ENCODE measurements at regions not wholly inside any gene's neighbourhood (a gene's known extent, or its start where the extent isn't known, plus 50 kb on each side); places are given as distances from the start of the nearest gene placed in this dataset.
"Not testable (repeated sequence)": the region's sequence is repeated elsewhere in the genome, so short reads cannot be mapped to it uniquely, and the experiment has no call there.

- no peak for DNase-seq
Measured at GRCh38 chr4:72938516-72938915, 131.0 kb downstream of the COX18 start.

- no peak for DNase-seq
Measured at GRCh38 chr4:72935462-72935861, 134.1 kb downstream of the COX18 start.

GRCh38 chr4:72933029-72933428 is 136.5 kb downstream of the COX18 start:
- DNase-seq = no peak

GRCh38 chr4:72931346-72931745 is 138.2 kb downstream of the COX18 start:
- DNase-seq = no peak

- not testable (repeated sequence) for DNase-seq
Measured at GRCh38 chr4:72929596-72930274, 139.8 kb downstream of the COX18 start.

GRCh38 chr4:72924814-72925213 is 144.7 kb downstream of the COX18 start:
- no peak for DNase-seq

- no peak for DNase-seq
Measured at GRCh38 chr4:72919937-72920336, 149.6 kb downstream of the COX18 start.

GRCh38 chr4:72919464-72919863 is 150.1 kb downstream of the COX18 start:
- DNase-seq = no peak

- no peak for DNase-seq
Measured at GRCh38 chr4:72918362-72918761, 151.2 kb downstream of the COX18 start.

- no peak for DNase-seq
Measured at GRCh38 chr4:72911316-72911715, 158.2 kb downstream of the COX18 start.

- DNase-seq = no peak
Measured at GRCh38 chr4:72909461-72909860, 160.1 kb downstream of the COX18 start.

GRCh38 chr4:72902354-72902753 is 167.2 kb downstream of the COX18 start:
- no peak for DNase-seq

GRCh38 chr4:72901553-72901952 is 168.0 kb downstream of the COX18 start:
- no peak for DNase-seq

GRCh38 chr4:72900952-72901351 is 168.6 kb downstream of the COX18 start:
- no peak for DNase-seq

- DNase-seq = no peak
Measured at GRCh38 chr4:72899621-72900020, 169.9 kb downstream of the COX18 start.

- no peak for DNase-seq
Measured at GRCh38 chr4:72899214-72899613, 170.3 kb downstream of the COX18 start.

GRCh38 chr4:72896515-72896914 is 173.0 kb downstream of the COX18 start:
- no peak for DNase-seq

- no peak for DNase-seq
Measured at GRCh38 chr4:72895408-72895807, 174.1 kb downstream of the COX18 start.

- no peak for DNase-seq
Measured at GRCh38 chr4:72893354-72894066, 176.0 kb downstream of the COX18 start.

- no peak for DNase-seq
Measured at GRCh38 chr4:72888331-72888730, 181.2 kb downstream of the COX18 start.

GRCh38 chr4:72887152-72887551 is 182.4 kb downstream of the COX18 start:
- DNase-seq = no peak

- no peak for DNase-seq
Measured at GRCh38 chr4:72886602-72887001, 182.9 kb downstream of the COX18 start.

- DNase-seq = not testable (repeated sequence)
Measured at GRCh38 chr4:72884225-72884624, 185.3 kb downstream of the COX18 start.

- DNase-seq = no peak
Measured at GRCh38 chr4:72876946-72877345, 192.6 kb downstream of the COX18 start.

- no peak for DNase-seq
Measured at GRCh38 chr4:72875545-72875944, 194.0 kb downstream of the COX18 start.

Data from NCI-H510A treated with DMSO at 0.1 percent for 48 hours (cell line).